ENCODE measurements at regions not wholly inside any gene's neighbourhood (a gene's known extent, or its start where the extent isn't known, plus 50 kb on each side); places are given as distances from the start of the nearest gene placed in this dataset.
A peak's percentile ranks its signal among the peaks of the same experiment; 100 is the strongest.

GRCh38 chr7:94054130-94054529 is 50.0 kb upstream of the BET1 start:
- peak; percentile 73 for DNase-seq (ENCODE audit: low spot score)

DNA sequence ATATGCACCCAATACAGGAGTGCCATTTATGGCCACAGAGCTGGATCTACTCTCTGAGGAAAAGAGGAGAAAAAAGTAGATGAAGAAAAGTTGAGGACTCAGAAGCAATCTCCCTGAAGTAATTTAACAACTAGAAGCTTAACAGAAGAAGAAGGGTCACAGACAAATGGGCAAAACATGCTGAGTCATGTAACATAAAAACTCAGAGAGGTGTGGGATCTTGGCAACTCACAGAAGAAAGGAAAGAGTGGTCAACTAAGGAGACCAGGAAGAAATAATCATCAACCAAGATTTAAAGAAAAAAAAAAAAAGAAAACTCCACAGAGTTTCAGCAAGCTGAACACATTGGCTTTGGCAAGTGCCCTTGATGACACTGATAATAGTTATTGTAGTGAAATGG is 51.8 kb upstream of the BET1 start:
- DNase-seq (ENCODE audit: low spot score): peak; percentile 93

DNA sequence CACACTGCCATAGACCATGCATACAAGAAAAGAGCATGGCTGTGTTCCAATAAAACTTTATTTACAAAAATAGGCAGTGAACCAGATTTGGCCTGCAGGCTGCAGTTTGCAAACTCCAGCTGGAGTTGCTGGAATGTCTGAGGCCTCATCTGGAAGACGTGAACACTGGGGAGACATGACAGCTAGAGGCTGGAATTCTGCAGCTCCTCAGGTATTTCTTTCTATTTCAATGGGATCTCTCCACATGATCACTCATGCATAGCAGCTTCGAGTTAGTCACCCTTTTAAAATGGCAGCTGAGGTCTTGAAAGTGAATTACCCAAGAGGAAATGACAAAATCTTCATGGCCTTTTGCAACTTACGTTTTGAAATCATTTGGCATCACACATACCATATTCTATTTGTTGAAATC is 52.6 kb upstream of the BET1 start:
- peak; percentile 100 for DNase-seq (ENCODE audit: low spot score)

DNA sequence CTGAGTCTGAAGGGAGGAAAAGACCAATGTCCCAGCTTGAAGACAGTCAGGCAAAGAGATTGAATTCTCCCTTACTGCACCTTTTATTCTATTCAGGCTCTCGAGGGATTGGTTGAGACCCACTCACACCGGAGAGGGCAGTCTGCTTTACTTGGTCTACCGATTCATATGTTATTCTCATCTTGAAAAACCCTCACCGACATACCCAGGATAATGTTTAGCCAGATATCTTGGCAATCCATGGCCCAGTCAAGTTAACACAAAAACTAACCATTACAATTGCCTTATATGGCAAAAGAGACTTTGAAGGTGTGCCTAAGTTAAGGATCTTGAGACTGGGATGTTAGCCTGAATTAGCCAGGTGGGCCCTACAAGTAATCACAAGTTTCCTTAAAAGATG is 53.8 kb upstream of the BET1 start:
- peak; percentile 71 for DNase-seq (ENCODE audit: low spot score)

GRCh38 chr7:94059746-94060145 is 55.6 kb upstream of the BET1 start:
- peak; percentile 47 for DNase-seq (ENCODE audit: low spot score)

DNA sequence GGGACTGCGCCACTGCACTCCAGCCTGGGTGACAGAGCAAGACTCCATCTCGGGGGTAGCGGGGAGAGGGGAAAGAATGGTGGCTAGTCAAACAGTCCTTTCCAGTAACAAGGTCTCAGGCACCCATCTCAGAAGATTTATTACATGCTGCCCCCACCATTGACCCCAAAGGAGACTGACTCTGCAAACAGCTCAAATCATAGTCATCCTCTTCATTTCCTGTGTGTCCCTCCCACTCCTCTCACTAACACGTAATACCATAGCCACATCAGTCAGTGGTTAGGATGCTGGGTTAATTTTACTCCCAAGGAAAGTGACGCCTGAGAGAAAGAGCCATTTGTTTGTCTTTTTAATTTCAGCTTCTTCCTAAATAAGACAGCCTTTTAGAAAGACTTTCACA is 56.6 kb upstream of the BET1 start:
- DNase-seq (ENCODE audit: low spot score): peak; percentile 86

DNA sequence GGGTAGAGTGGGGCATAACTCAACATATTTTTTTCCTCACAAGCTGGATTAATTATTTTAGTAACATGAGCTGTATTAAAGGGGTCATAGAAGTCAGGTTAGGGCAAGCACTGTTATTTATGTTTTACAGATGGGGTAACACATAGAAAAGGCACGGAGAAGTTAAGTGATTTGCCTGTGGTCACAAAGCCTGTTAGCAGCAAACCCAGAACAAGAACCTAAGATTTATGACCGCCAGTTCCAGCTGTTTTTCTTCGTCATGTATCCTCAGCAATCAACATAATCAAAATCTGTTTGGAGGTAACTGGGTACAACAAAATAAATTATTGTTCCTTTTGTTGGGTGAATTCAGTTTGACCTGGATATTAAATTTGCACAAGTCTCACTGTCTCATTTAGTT is 57.2 kb upstream of the BET1 start:
- no peak for DNase-seq (ENCODE audit: low spot score)

- DNase-seq (ENCODE audit: low spot score): peak; percentile 82
Observed at GRCh38 chr7:94062372-94062771, 58.2 kb upstream of the BET1 start.

- DNase-seq (ENCODE audit: low spot score): no peak
Observed at GRCh38 chr7:94064541-94065191, 60.5 kb upstream of the BET1 start.

DNA sequence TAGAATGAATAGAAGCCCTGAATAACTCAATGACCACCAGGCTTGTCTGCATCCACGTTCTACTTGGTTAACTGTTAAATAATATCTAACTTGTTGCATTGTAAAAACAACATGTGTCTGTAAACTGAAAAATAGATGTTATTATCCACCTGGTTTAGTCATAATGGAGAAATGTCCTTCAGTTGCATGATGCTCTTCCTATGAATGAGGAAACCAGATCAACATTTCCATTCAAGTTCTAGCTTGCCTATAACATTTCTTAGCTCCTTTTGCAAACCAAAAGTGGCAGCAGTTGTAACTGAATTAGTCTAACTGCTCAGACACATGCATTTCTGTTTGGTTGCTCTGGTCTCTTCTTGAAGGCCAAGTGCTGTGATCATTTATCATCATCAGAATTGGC is 62.9 kb upstream of the BET1 start:
- peak; percentile 56 for DNase-seq (ENCODE audit: low spot score)

DNA sequence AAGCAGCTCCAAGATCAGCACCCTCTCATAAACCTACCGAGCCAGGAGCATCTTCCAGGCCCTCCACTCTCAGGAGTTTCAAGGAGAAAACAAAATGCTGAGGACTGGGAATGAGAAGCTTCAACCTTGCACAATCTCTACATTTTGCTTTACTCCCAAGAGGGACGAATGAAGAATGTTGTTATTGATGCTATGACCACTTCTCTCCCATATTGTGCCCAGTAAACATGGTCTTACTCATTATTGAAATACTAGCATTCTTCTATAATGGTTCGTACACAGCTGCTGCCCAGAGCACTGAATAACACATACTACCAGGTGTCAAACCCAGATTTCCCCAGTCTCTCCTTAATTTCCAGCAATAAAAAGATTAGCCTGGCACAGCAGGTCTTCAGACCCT is 63.4 kb upstream of the BET1 start:
- no peak for DNase-seq (ENCODE audit: low spot score)

DNA sequence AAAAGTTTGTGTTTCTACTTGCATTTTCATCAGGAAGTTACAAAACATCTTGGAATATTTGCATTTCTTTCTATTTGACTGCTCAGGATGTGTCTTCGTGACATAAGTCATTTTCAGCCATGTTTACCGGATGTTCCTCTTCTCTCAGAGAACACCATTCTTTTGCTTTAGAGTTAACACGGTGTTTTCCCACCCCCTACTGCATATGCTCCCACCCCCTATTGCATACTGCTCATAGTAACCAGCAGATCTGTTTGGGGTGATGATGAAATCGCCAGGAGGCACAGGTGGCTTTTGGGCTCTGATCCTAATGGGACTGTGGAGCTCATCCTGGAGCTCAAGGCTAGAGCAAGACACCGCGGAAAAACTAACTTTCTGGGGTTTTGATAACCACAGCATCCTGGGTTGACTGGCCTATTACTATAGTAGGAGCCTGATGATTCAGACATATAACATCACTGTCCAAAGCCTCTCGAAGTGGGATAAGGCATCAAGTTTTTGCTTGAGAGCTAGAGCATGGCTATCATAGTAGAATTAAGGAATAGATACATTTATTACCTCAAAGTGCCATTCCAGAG is 65.1 kb upstream of the BET1 start:
- no peak for DNase-seq (ENCODE audit: low spot score)

GRCh38 chr7:94080551-94080950 is 76.4 kb upstream of the BET1 start:
- no peak for DNase-seq (ENCODE audit: low spot score)

DNA sequence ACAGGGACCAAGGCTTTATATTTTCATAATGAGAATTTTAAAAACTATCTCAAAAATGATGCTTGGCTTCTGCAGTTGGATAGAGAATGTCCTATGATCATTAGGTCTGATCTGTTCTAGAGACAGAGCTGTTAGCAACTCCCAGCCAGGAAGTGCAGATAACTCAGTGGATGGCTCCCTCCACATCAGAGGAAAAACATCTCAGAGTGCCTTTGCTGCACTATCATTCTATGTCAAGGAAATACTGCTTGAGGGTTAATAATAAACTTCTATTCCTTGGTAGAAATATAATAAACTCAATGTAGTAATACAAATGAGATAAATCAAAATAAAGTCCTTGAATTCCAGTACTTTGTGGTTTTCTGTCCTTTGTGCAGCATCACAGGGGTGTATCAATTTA is 78.0 kb upstream of the BET1 start:
- peak; percentile 69 for DNase-seq (ENCODE audit: low spot score)

DNA sequence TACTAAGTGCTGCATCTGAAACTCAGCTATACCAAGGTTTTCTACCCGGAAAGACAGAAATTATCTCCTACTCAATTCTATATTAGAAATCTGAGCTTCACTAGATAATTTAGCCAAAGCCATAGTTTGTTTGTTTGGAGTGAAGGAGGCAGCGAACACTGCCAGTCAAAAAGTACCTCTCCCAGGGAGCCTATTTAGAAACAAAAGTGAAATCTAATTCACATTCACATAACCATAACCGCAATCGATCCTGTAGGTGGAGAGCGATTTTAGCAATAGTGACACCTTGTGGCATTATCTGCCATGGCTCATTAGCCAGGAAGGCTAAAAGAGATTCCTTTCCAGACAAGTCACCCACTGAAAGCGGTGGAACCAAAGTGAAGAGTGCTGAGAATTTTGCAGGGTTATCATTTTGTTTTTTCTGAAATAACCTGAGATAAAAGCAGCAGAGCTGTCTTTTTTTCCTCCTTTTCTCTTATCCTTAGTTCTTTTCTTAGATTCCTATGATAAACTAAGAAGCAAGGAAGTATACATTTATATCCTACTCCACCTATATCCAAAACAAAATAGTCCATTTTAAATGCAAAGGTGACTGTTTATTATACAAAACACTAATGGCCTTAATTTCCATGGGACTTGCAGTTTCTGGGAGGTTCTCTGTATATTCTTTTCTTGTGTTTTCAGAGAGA is 83.7 kb upstream of the BET1 start:
- DNase-seq (ENCODE audit: low spot score): peak; percentile 84

- peak; percentile 55 for DNase-seq (ENCODE audit: low spot score)
Observed at GRCh38 chr7:94088560-94088959, 84.4 kb upstream of the BET1 start.

DNA sequence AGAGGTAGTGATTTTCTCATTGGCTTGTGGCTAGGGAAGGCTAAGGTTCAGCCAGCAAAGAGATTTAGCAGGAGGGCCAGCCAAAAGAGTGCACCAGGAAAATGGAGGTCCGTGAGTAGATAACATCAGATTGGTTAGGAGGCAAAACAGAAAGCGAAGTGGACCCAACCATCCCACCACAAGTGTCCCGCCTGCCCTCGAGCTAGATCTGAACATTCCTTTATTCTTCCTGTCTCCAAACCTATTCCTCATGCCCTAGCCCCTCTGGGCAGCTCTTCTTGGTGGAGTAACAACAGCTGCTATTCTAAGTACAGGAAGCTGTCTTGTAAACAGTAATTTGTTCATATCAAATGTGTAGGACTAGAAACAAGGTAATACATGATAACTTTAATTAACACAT is 85.7 kb upstream of the BET1 start:
- DNase-seq (ENCODE audit: low spot score): no peak

DNA sequence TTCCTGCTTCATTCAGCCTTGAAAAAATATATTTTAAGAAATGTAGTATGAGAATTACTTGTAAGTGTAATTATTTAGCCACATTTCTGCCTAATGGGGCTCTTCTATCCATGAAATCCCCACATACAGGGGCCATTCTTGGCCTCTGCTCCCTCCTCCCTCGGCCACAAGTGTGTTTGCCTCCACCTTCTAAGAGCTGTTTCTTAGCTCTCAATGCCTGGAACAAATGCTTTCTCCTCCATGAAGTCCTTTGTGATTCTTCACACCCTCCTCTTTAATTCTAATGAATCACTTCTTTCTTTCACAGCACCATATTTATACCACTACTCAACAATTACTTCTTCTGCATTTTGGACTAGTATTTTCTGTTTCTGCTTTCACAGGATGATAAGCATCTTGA is 88.8 kb upstream of the BET1 start:
- no peak for DNase-seq (ENCODE audit: low spot score)

- no peak for DNase-seq (ENCODE audit: low spot score)
Observed at GRCh38 chr7:94094298-94094697, 90.1 kb upstream of the BET1 start.

DNA sequence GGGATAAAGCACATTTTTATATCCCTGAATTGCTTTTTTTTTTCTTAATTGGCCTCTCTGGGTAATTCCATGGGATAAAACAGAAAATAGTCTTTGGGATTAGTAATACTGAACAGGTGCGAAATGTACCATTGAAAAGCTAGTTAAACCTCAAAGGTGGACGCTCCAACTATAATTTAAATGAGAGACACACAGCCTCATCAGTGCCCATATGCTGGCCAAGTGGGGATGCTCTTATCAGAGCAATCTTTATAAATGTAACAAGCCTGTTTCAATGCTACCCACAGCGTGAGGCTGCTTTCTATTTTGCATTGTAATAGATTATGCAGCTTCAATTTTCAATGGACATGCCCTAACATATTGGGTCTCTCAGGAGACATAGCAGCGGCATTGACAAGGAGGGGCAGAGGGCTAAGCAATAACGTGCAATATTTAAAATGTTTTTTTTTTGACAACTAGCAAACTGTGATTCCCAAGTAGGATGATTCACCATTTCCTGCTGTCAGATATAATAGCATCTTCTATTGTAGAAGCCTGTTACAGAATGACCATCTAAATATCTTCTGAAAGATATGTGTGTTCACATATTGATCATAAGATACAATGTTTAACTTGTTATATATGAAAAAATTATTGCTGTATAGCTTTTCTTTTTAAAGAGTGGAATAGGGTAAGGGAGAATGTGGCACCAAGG is 91.3 kb upstream of the BET1 start:
- no peak for DNase-seq (ENCODE audit: low spot score)

- no peak for DNase-seq (ENCODE audit: low spot score)
Observed at GRCh38 chr7:94099679-94100078, 95.5 kb upstream of the BET1 start.

- no peak for DNase-seq (ENCODE audit: low spot score)
Observed at GRCh38 chr7:94100723-94101345, 96.7 kb upstream of the BET1 start.

DNA sequence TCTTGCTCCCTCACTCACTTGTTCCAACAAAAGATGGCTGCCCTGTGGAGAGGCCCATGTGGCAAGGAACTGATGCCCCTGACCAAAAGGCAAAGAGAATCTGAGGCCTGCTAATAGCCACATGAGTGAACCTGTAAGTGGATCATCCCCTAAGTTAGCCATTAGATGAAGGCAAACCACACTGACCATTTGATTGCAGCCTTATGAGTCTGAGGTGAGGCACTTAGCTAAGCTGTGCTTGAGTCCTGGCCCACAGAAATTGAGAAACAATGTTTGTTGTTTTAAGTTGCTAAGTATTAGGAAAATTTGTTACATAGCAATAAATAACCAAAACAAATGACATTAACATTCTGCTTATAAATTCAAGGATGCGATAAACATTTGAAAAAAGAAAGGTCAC is 100.1 kb upstream of the BET1 start:
- peak; percentile 33 for DNase-seq (ENCODE audit: low spot score)

All from kidney tubule cell (primary cell).